HG03097 (cell line): ENCODE measurements at regions not wholly inside any gene's neighbourhood (a gene's known extent, or its start where the extent isn't known, plus 50 kb on each side); places are given as distances from the start of the nearest gene placed in this dataset.
A peak's percentile ranks its signal among the peaks of the same experiment; 100 is the strongest.

Experiments used
- ATAC-seq: cut with Tn5 transposase; IDR thresholded peaks from one replicate; pipeline ENCODE4 v1.9.1; 2021; ENCODE audit not compliant: unreplicated experiment, low FRiP score

DNA sequence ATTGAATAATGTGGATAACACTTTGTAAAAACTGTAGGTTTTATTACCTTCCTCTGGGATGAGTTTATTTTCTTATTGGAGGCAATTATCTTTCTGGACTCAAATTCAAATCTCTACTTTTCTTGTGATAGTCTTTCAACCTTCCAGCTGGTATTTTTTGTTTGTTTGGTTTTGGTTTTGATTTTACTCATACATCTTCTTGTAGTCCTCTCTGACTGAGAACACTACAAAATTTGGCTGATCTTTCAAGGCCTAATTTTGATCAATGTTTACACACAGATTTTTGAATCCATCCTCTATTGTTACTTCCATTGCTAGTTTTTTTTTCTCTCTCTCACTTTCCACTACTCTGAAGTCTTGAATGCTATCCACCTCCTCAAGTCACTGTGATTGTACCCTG, 303.8 kb upstream of the NECTIN3 start:
- no peak for ATAC-seq

- no peak for ATAC-seq
Measured at GRCh38 chr3:110773413-110773954, 298.1 kb upstream of the NECTIN3 start.

DNA sequence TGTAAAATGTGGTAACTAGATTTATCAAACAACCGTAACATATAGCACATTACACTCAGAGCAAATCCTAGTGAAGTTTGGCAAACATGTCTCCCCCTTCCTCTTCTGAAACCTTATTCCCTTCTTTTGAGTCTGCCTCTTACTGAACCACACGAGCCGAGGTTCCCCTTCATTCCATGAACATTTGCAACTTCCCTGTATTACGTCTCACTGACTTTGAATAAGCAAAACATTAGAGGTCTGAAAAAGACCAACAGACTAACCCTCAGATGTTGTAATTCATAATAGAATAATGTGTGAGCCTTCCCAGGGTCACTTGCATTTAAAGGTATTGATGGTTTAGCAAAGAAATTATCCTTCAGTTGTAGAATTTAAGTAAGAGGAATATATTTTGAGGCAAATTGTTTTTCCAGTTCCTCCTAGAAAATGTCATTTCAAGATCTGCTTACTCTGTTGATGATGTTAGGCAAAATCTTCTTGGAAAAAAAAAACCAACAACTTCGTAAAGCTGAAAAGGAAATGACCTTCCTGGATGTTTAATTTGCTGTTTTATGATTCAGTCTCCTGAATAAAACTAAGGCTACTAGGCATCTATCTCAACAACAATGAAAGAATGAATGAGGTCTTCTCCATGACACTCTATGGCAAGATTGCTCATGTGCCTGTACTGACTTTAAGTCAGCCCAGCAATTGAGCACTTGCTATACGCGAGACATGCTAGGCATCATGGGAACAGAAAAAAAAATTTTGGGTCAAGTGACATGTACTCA, 296.9 kb upstream of the NECTIN3 start:
- no peak for ATAC-seq

- no peak for ATAC-seq
Measured at GRCh38 chr3:110779581-110779980, 292.0 kb upstream of the NECTIN3 start.

GRCh38 chr3:110783541-110783940, 288.1 kb upstream of the NECTIN3 start:
- ATAC-seq, result no peak

- no peak for ATAC-seq
Measured at GRCh38 chr3:110788794-110789193, 282.8 kb upstream of the NECTIN3 start.

DNA sequence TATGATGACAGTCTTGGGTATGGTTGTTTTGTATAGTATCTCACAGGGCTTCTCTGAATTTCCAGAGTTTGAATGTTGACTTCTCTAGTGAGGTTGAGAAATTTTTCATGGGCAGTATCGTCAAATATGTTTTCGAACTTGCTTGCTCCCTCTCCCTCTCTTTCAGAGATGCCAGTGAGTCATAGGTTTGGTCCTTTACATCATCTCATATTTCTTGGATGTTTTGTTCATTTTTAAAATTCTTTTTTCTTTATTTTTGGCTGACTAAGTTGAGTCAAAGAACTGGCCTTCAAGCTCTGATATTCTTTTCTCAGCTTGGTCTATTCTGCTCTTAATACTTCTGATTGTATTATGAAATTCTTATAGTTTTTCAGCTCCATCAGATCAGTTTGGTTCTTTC, 282.3 kb upstream of the NECTIN3 start:
- ATAC-seq, result no peak

DNA sequence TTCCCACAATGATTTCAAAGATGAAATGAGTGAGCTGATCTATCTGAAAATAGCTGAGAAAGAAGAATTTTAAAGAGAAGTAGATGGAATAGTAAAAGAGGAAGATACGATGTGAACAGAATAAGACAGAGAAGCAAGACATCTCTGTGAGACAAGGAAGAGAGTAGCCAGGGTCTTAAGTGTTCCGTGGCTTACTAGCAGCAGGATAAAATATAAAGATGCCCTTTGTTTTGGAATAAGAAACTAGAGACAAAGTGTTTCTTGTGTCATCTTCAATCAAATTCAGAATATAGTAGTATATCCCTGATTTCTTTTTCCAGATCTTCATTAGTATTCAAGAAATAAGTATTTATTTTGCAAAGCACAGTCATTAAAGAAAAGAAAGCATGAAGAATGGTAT, 281.0 kb upstream of the NECTIN3 start:
- no peak for ATAC-seq

DNA sequence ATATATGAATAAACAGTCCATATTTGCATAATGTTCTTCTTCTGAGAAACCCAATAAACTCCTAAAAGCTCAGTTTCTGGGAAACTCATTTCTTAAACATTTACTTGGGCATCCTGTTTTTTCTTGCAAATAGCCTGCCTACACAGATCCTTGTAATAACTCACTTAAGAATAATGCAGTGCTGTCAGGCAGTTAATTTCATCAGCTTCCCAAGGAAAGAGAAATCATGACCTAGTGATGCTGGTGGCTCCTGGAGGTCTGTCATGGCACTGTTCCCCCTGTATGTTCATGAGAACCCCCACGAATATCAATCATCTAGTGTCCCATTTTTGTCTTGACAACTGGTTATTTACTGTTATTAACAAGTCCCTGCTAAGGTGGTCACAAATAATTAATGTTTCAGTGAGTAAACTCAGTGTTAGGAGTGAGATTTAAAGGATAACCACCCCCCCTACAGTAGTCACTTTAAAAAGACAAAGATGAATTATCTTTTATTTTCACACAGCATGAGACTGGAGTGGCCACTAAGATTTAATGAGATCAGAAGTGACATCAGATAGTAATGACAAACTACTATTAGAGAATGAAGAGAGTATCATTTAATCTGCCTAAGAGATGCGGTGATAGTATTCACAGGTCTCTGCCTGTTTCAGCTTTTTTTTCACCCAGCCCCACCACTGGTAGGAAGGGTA, 279.5 kb upstream of the NECTIN3 start:
- ATAC-seq, result no peak

DNA sequence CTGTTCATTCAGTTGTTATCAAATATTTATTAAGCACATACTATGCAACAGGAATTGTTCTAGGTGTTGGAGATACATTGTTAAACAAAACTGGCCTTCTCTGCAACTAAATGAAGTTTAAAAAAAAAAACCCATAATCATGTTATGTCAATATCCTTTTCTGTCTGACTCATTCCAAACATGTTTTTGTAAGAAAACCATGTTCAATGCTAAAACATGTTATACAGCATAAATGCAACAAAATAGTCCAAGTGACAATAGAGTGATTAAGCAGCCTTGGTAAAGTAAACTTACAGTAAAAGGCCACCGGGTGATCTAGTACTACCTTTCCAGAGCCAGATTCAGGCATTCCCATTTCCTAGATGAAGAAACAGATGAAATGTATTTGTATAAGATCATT, 278.0 kb upstream of the NECTIN3 start:
- no peak for ATAC-seq

GRCh38 chr3:110795163-110795562, 276.5 kb upstream of the NECTIN3 start:
- no peak for ATAC-seq

DNA sequence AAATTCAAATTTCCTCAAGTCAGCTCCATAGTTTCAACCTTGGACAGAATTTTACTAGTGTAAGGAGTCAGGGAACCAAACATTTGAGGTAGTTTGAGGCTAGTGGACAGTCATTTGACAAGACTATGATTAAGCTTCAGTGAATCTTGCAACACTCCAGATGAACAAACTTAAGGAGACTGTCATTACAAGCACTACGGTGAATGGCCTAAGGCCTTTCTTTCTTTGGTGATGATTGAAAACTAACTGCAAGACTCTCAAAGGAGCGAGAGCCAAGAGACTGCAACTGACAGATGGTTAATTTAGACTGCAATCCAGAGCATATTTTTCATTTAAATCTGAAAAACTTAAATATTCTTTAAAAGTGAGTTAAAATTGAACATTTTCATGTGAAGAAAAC, 272.3 kb upstream of the NECTIN3 start:
- ATAC-seq, result no peak

DNA sequence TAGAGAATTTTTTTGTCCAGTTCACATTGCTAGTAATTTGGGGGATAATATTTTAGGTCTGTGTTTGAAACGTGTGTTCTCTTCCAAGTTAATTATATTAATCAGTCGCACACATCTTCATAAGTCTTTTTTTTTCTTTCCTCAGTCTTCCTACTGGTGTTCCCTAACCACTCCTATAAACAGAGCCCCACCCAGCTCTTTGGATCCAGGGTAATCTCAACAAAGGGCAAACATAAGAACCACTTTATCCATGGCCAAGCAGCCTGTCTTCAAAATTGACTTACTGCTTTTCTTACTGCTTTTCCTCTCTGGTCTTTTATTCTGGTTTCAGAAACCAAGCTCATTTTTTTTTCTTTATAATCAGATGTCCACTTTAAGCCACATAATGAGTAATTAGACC, 266.8 kb upstream of the NECTIN3 start:
- ATAC-seq, result no peak

GRCh38 chr3:110806924-110807323, 264.7 kb upstream of the NECTIN3 start:
- no peak for ATAC-seq

GRCh38 chr3:110808630-110809029, 263.0 kb upstream of the NECTIN3 start:
- ATAC-seq, result no peak

DNA sequence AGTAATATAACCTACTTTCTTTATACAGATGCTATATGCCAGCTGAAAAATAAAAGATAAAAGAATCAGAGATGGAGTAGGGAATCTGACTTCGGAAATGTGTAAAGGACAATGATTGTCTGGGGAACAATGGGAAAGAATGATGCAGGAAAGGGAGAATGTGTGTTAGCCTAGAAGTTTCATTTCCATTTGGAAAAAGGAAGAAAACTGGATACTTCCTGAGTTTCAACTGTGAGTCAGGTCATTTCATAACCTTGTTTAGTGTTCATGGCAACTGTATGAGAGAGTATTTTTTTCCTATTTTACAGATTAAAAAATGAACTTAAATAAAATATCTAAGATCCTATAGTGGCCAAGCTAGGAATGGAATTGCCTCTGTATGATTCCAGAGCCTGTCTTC, 261.3 kb upstream of the NECTIN3 start:
- ATAC-seq, result no peak

GRCh38 chr3:110811050-110811449, 260.6 kb upstream of the NECTIN3 start:
- ATAC-seq, result no peak

DNA sequence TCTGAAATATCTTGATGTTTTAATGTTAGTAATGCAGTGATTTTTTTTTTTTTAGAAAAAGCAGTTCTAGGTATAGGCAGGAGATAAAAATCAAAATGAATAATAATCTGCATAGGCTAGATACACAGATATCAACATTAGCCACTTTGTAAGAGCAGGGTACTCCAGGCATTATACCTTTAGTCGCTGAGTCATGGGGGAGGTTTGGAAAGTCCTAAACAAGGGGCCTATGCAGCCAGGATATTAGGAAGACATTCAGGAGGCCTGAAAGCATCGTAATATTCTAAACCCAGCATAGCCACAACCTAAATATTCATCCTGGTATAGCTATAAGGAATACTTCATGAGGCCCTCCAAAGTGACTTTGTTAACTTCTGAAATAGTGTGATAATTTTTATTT, 258.1 kb upstream of the NECTIN3 start:
- ATAC-seq, result no peak

- peak; percentile 85 for ATAC-seq
Measured at GRCh38 chr3:110814170-110815007, 257.2 kb upstream of the NECTIN3 start.

DNA sequence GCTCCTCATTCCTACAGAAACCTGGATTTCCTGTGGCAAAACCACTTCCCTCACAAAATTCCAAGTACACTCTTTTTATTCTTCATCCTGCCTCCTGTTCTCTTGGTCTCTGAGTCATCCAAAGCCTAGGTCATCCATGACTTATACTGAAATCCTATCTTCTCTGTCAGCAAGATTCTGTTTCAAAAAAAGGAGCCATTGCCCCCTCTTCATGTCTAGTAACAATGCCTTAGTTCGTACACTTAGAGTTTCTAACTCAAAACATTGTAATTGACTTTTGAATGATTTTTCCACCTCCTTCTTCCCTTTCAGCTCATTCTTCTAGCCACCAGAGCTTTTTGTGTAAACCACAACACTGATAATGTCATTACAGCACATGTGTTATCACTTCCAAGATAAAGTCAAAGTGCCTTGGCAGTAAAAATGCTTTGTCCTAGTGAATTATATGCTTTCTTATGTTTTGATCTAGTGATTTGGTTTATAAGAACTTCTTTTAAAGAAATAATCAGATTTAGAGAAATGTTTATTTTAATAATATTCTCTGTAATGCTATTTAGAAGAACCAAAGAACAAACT, 256.5 kb upstream of the NECTIN3 start:
- ATAC-seq, result no peak

DNA sequence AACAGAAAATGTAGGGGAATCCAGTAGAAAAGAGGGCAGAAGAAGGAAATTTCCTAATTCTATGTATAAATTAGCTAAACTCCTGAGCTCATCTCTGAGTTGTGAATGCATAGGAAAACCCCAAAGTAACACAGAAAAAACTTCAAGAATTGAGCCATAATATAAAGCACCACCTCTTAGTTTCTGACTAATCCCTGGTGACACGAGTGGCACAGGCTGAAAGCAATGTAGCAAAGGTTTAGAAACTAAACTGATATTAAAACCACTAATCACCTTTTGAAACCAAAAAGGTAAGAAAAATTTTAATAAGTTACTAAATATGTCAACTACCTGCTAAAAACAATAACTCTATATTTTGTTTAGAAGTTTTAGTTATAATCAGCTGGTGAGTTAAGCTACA, 255.6 kb upstream of the NECTIN3 start:
- ATAC-seq, result peak; percentile 63
